Activated CD8-positive, alpha-beta T cell treated with anti-CD3 and anti-CD28 coated beads for 36 hours (primary cell): ENCODE measurements at regions not wholly inside any gene's neighbourhood (a gene's known extent, or its start where the extent isn't known, plus 50 kb on each side); places are given as distances from the start of the nearest gene placed in this dataset. TPM values are rescaled to one million over a fixed set of nuclear protein-coding genes. Genes with fewer than 3 reads are reported as not detected.
"Not testable (repeated sequence)": the region's sequence is repeated elsewhere in the genome, so short reads cannot be mapped to it uniquely, and the experiment has no call there.

Experiments
- ATAC-seq: fragments of 200-7000 bp; cut with Tn5 transposase; one replicate; pipeline ENCODE4 v1.10.0; 2021; ENCODE audit warnings: mild to moderate bottlenecking, moderate library complexity
- CTCF ChIA-PET: fragments of 350-600 bp; sonication (Branson Sonifier 250); formaldehyde crosslinking; loops from one replicate; lab custom pipeline; 2021; ENCODE audit warnings: antibody characterized with exemption; lab: Charles Lee
- POLR2A ChIA-PET: fragments of 350-600 bp; sonication (Branson Sonifier 250); formaldehyde crosslinking; loops from one replicate; lab custom pipeline; 2021; ENCODE audit warnings: antibody characterized with exemption; lab: Charles Lee
- DNase-seq: peaks from one replicate; pipeline ENCODE4 v3.0.0-alpha.2; 2020
- H3K27ac Mint-ChIP-seq: one replicate; pipeline ENCODE4 v1.8.0; 2021; ENCODE audit warnings: mild to moderate bottlenecking, mixed read lengths
- H3K27me3 Mint-ChIP-seq: one replicate; pipeline ENCODE4 v1.8.0; 2021; ENCODE audit warnings: mixed read lengths
- H3K36me3 Mint-ChIP-seq: one replicate; pipeline ENCODE4 v1.8.0; 2021; ENCODE audit warnings: low read depth, mixed read lengths
- H3K4me1 Mint-ChIP-seq: one replicate; pipeline ENCODE4 v1.8.0; 2021; ENCODE audit warnings: low read depth, mixed read lengths
- H3K4me3 Mint-ChIP-seq: one replicate; pipeline ENCODE4 v1.8.0; 2021; ENCODE audit warnings: mild to moderate bottlenecking, moderate library complexity, mixed read lengths
- H3K9me3 Mint-ChIP-seq: one replicate; pipeline ENCODE4 v1.8.0; 2021; ENCODE audit warnings: mixed read lengths
- CTCF ChIP-seq: fragments of 200-600 bp; IDR thresholded peaks from one replicate; pipeline ENCODE4 v1.8.0; 2022; ENCODE audit warnings: antibody characterized with exemption, mild to moderate bottlenecking
- intact Hi-C: fragments of 100-400 bp; cut with micrococcal nuclease; formaldehyde crosslinking; loops from one replicate; pipeline ENCODE4 v1.10.0; 2022
- microRNA-seq: library from miRNA; unstranded; fragments of <30 nt; microRNA quantifications from one replicate; pipeline ENCODE4 v1.2.0, GENCODE V29; 2022; ENCODE audit warnings: borderline microRNAs expressed, borderline replicate concordance

GRCh38 chr7:32643194-32643593, 147.9 kb downstream of the AVL9 start:
- CTCF ChIA-PET: no interaction called here
- no peak overlapping the region for H3K4me3 Mint-ChIP-seq
- no peak for TF ChIP-seq CTCF
- POLR2A ChIA-PET: no interaction called here
- ATAC-seq: no peak
- DNase-seq: no peak
- H3K9me3 Mint-ChIP-seq: no peaks in the 10 kb centered on the region
- intact Hi-C loops: no loop called here
- H3K27me3 Mint-ChIP-seq: peaks cover 2% of the 10 kb centered on the region
- H3K36me3 Mint-ChIP-seq: no peaks in the 10 kb centered on the region
- H3K27ac Mint-ChIP-seq: no peak overlapping the region
- peaks cover 11% of the 10 kb centered on the region for H3K4me1 Mint-ChIP-seq

GRCh38 chr7:32639122-32639521, 143.8 kb downstream of the AVL9 start:
- Mint-ChIP-seq H3K4me1 (peaks cover 12% of the 10 kb centered on the region), H3K4me3 (no peak overlapping the region), H3K9me3 (no peaks in the 10 kb centered on the region), H3K36me3 (no peaks in the 10 kb centered on the region), H3K27me3 (peaks cover 2% of the 10 kb centered on the region), H3K27ac (no peak overlapping the region)
- DNase-seq (no peak), ATAC-seq (no peak)
- no peak for TF ChIP-seq CTCF
- intact Hi-C loops: no loop called here
- ChIA-PET CTCF (no interaction called here), POLR2A (no interaction called here)

GRCh38 chr7:32638479-32639121, 143.3 kb downstream of the AVL9 start:
- intact Hi-C loops, H3K36me3 Mint-ChIP-seq, DNase-seq, H3K27me3 Mint-ChIP-seq, POLR2A ChIA-PET, H3K9me3 Mint-ChIP-seq, CTCF ChIA-PET: not testable (repeated sequence)
- peak overlapping the region; percentile 7 for H3K4me3 Mint-ChIP-seq
- peaks cover 12% of the 10 kb centered on the region for H3K4me1 Mint-ChIP-seq
- H3K27ac Mint-ChIP-seq: peak overlapping the region; percentile 58
- peak; percentile 85 for ATAC-seq

Small RNA genes in the stretch of these regions (microRNA-seq; reads per million reads assigned to microRNA genes)
- gene MIR550A2 (not detected), gene MIR550B2 (not detected)
